ENCODE measurements at regions not wholly inside any gene's neighbourhood (a gene's known extent, or its start where the extent isn't known, plus 50 kb on each side); places are given as distances from the start of the nearest gene placed in this dataset.
A peak's percentile ranks its signal among the peaks of the same experiment; 100 is the strongest.
"Not testable (repeated sequence)": the region's sequence is repeated elsewhere in the genome, so short reads cannot be mapped to it uniquely, and the experiment has no call there.

- DNase-seq (ENCODE audit: low spot score): peak; percentile 65
These were observed 97.2 kb downstream of the NOG start for GRCh38 chr17:56690441-56691291.

GRCh38 chr17:56694825-56695224 lies 101.3 kb downstream of the NOG start:
- no peak for DNase-seq (ENCODE audit: low spot score)

GRCh38 chr17:56697190-56697589 lies 103.7 kb downstream of the NOG start:
- DNase-seq (ENCODE audit: low spot score): no peak

GRCh38 chr17:56699186-56699894 lies 105.8 kb downstream of the NOG start:
- peak; percentile 99 for DNase-seq (ENCODE audit: low spot score)

- no peak for DNase-seq (ENCODE audit: low spot score)
These were observed 107.5 kb downstream of the NOG start for GRCh38 chr17:56700919-56701420.

GRCh38 chr17:56707312-56708219 lies 114.1 kb downstream of the NOG start:
- DNase-seq (ENCODE audit: low spot score): no peak

GRCh38 chr17:56708220-56708558 lies 114.7 kb downstream of the NOG start:
- DNase-seq (ENCODE audit: low spot score): no peak

- no peak for DNase-seq (ENCODE audit: low spot score)
These were observed 115.3 kb downstream of the NOG start for GRCh38 chr17:56708670-56709410.

- DNase-seq (ENCODE audit: low spot score): no peak
These were observed 117.5 kb downstream of the NOG start for GRCh38 chr17:56710986-56711385.

GRCh38 chr17:56715613-56716357 lies 117.9 kb downstream of the C17orf67 start:
- DNase-seq (ENCODE audit: low spot score): peak; percentile 86

- no peak for DNase-seq (ENCODE audit: low spot score)
These were observed 116.2 kb downstream of the C17orf67 start for GRCh38 chr17:56717471-56717870.

GRCh38 chr17:56718515-56718914 lies 115.2 kb downstream of the C17orf67 start:
- no peak for DNase-seq (ENCODE audit: low spot score)

GRCh38 chr17:56723421-56723820 lies 110.3 kb downstream of the C17orf67 start:
- DNase-seq (ENCODE audit: low spot score): no peak

- no peak for DNase-seq (ENCODE audit: low spot score)
These were observed 109.1 kb downstream of the C17orf67 start for GRCh38 chr17:56724664-56725063.

GRCh38 chr17:56725144-56725543 lies 108.6 kb downstream of the C17orf67 start:
- DNase-seq (ENCODE audit: low spot score): no peak

GRCh38 chr17:56727876-56728617 lies 105.7 kb downstream of the C17orf67 start:
- no peak for DNase-seq (ENCODE audit: low spot score)

- not testable (repeated sequence) for DNase-seq (ENCODE audit: low spot score)
These were observed 102.6 kb downstream of the C17orf67 start for GRCh38 chr17:56731096-56731495.

GRCh38 chr17:56733833-56734232 lies 99.9 kb downstream of the C17orf67 start:
- no peak for DNase-seq (ENCODE audit: low spot score)

- DNase-seq (ENCODE audit: low spot score): no peak
These were observed 97.9 kb downstream of the C17orf67 start for GRCh38 chr17:56735842-56736241.
